ENCODE measurements at regions not wholly inside any gene's neighbourhood (a gene's known extent, or its start where the extent isn't known, plus 50 kb on each side); places are given as distances from the start of the nearest gene placed in this dataset.
"Not testable (repeated sequence)": the region's sequence is repeated elsewhere in the genome, so short reads cannot be mapped to it uniquely, and the experiment has no call there.

DNA sequence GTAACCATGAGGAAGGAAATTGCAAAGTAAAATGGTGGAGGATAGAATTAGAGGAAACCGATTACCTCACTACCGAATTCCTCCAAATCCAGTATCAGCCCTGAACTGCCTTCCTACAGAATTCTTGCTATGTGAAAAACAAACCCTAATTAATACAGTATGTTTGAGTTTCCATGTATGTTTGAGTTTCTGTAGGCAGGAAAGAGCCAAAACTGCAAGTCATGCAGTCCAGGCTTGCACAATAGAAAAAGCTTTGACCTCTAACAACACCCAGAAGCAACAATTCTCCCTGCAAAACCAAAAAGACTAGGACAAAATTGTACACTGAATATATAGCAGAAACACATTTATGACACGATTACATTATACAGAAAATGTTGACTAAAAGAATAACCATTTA lies 614.8 kb downstream of the DIPK2A start:
- H4K20me1 ChIP-seq (ENCODE audit: insufficient read depth, low read length) = no peaks in the 10 kb centered on the region
- peak overlapping the region; percentile 12 for H2AFZ ChIP-seq (ENCODE audit: low read length)
- H3K27ac ChIP-seq (ENCODE audit: low read depth, low read length) = no peak overlapping the region
- H3K36me3 ChIP-seq (ENCODE audit: insufficient read depth, low read length) = no peaks in the 10 kb centered on the region
- DNase-seq (ENCODE audit: insufficient read length, low spot score, missing footprints) = no peak
- H3K79me2 ChIP-seq (ENCODE audit: insufficient read depth, low read length) = no peaks in the 10 kb centered on the region
- H3K4me2 ChIP-seq (ENCODE audit: insufficient read depth, low read length) = no peak overlapping the region
- TF ChIP-seq, protein P1, sequence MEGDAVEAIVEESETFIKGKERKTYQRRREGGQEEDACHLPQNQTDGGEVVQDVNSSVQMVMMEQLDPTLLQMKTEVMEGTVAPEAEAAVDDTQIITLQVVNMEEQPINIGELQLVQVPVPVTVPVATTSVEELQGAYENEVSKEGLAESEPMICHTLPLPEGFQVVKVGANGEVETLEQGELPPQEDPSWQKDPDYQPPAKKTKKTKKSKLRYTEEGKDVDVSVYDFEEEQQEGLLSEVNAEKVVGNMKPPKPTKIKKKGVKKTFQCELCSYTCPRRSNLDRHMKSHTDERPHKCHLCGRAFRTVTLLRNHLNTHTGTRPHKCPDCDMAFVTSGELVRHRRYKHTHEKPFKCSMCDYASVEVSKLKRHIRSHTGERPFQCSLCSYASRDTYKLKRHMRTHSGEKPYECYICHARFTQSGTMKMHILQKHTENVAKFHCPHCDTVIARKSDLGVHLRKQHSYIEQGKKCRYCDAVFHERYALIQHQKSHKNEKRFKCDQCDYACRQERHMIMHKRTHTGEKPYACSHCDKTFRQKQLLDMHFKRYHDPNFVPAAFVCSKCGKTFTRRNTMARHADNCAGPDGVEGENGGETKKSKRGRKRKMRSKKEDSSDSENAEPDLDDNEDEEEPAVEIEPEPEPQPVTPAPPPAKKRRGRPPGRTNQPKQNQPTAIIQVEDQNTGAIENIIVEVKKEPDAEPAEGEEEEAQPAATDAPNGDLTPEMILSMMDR (IDR thresholded peaks at IDR 0.05; ENCODE audit: extremely low read depth, low read depth, low read length) = no peak
- no peaks in the 10 kb centered on the region for H3K27me3 ChIP-seq (ENCODE audit: insufficient read depth, low read length)
- no peak overlapping the region for H3K4me3 ChIP-seq (ENCODE audit: insufficient read depth, low read length)
- H3K4me1 ChIP-seq (ENCODE audit: insufficient read depth, low read length) = no peaks in the 10 kb centered on the region
- no peaks in the 10 kb centered on the region for H3K9me3 ChIP-seq (ENCODE audit: low read depth, low read length)

DNA sequence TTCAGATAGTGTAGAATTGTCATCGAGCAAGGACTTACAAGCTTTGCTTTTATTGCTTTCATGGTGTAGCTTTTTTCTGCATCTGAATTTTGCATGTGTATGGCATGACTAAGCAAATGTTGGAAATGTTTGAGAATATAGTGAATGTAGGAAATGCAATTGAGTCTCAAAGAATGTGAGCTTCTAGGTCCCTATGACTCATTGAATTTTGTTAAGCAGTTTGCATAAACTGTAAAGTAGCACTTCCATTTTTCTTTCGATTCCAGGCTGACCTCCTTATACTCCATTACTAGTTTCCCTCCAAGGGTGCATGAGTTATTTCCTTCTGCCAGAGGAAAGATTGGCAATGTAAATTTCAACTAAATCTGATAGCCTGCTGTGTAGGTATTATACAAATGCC lies 619.2 kb downstream of the DIPK2A start:
- H3K4me2 ChIP-seq (ENCODE audit: insufficient read depth, low read length) = no peak overlapping the region
- H3K4me3 ChIP-seq (ENCODE audit: insufficient read depth, low read length) = no peak overlapping the region
- no peak overlapping the region for H2AFZ ChIP-seq (ENCODE audit: low read length)
- H3K27me3 ChIP-seq (ENCODE audit: insufficient read depth, low read length) = no peaks in the 10 kb centered on the region
- no peaks in the 10 kb centered on the region for H3K36me3 ChIP-seq (ENCODE audit: insufficient read depth, low read length)
- no peaks in the 10 kb centered on the region for H3K4me1 ChIP-seq (ENCODE audit: insufficient read depth, low read length)
- TF ChIP-seq, protein P1 (IDR thresholded peaks at IDR 0.05; ENCODE audit: extremely low read depth, low read depth, low read length) = no peak
- DNase-seq (ENCODE audit: insufficient read length, low spot score, missing footprints) = peak; percentile 6
- H4K20me1 ChIP-seq (ENCODE audit: insufficient read depth, low read length) = no peaks in the 10 kb centered on the region
- H3K79me2 ChIP-seq (ENCODE audit: insufficient read depth, low read length) = no peaks in the 10 kb centered on the region
- no peak overlapping the region for H3K27ac ChIP-seq (ENCODE audit: low read depth, low read length)
- H3K9me3 ChIP-seq (ENCODE audit: low read depth, low read length) = no peaks in the 10 kb centered on the region

DNA sequence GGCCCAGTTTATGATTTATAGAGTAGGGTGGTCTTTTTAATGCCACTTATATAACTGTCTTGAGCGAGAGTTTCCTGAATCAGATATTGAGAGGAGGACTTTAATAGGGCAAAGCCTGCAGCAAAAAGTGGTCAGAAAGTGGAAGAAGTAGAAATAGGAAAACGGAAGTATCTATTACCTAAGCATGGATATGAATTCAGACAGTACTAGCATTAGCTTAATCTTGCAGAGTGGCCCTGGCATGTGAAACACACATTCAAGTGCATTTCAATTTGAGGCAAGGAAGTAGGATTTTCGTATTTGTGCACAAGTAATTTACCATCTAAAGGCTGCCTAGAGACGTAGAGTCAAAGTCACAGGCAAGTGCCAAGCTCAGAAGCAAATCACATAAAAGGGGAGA lies 622.3 kb downstream of the DIPK2A start:
- no peaks in the 10 kb centered on the region for H3K27me3 ChIP-seq (ENCODE audit: insufficient read depth, low read length)
- no peak overlapping the region for H2AFZ ChIP-seq (ENCODE audit: low read length)
- no peaks in the 10 kb centered on the region for H4K20me1 ChIP-seq (ENCODE audit: insufficient read depth, low read length)
- H3K79me2 ChIP-seq (ENCODE audit: insufficient read depth, low read length) = no peaks in the 10 kb centered on the region
- H3K4me1 ChIP-seq (ENCODE audit: insufficient read depth, low read length) = no peaks in the 10 kb centered on the region
- H3K27ac ChIP-seq (ENCODE audit: low read depth, low read length) = no peak overlapping the region
- H3K9me3 ChIP-seq (ENCODE audit: low read depth, low read length) = no peaks in the 10 kb centered on the region
- no peak overlapping the region for H3K4me3 ChIP-seq (ENCODE audit: insufficient read depth, low read length)
- H3K36me3 ChIP-seq (ENCODE audit: insufficient read depth, low read length) = no peaks in the 10 kb centered on the region
- TF ChIP-seq, protein P1 (IDR thresholded peaks at IDR 0.05; ENCODE audit: extremely low read depth, low read depth, low read length) = no peak
- no peak for DNase-seq (ENCODE audit: insufficient read length, low spot score, missing footprints)
- no peak overlapping the region for H3K4me2 ChIP-seq (ENCODE audit: insufficient read depth, low read length)

DNA sequence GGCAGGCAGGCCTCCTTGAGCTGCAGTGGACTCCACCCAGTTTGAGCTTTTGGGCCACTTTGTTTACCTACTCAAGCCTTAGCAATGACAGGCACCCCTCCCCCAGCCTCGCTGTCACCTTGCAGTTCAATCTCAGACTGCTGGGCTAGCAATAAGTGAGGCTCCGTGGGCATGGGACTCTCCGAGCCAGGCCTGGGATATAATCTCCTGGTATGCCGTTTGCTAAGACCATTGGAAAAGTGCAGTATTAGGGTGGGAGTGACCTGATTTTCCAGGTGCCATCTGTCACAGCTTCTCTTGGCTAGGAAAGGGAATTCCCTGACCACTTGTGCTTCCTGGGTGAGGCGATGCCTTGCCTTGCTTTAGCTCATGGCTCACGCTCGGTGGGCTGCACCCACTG lies 648.6 kb downstream of the DIPK2A start:
- not testable (repeated sequence) for H3K4me2 ChIP-seq (ENCODE audit: insufficient read depth, low read length); H3K4me3 ChIP-seq (ENCODE audit: insufficient read depth, low read length); DNase-seq (ENCODE audit: insufficient read length, low spot score, missing footprints); H3K36me3 ChIP-seq (ENCODE audit: insufficient read depth, low read length); H3K9me3 ChIP-seq (ENCODE audit: low read depth, low read length); H3K4me1 ChIP-seq (ENCODE audit: insufficient read depth, low read length); H3K79me2 ChIP-seq (ENCODE audit: insufficient read depth, low read length); H4K20me1 ChIP-seq (ENCODE audit: insufficient read depth, low read length); H3K27ac ChIP-seq (ENCODE audit: low read depth, low read length); H2AFZ ChIP-seq (ENCODE audit: low read length); H3K27me3 ChIP-seq (ENCODE audit: insufficient read depth, low read length)

DNA sequence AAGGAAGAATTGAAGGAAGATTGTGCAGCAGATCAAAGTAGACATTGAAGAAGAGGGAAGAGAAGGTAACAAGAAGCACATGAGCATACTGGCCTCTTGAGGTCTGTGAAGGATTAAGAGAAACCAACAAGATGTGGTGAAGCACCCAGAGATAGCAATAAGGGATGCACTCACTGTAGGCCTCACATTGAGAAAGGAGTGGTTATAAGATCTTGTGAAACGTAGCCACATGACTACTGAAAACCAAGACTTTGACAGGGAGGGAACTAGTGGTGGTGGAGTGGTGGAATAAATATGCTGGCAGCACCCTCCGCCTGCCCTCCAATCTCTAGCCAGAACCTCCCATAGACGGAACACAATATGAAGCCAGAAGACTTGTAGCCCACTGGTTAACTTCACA lies 651.2 kb downstream of the DIPK2A start:
- Histone ChIP-seq H2AFZ (ENCODE audit: low read length) (no peak overlapping the region), H4K20me1 (ENCODE audit: insufficient read depth, low read length) (no peaks in the 10 kb centered on the region), H3K36me3 (ENCODE audit: insufficient read depth, low read length) (no peaks in the 10 kb centered on the region), H3K4me1 (ENCODE audit: insufficient read depth, low read length) (no peaks in the 10 kb centered on the region), H3K27ac (ENCODE audit: low read depth, low read length) (no peak overlapping the region), H3K9me3 (ENCODE audit: low read depth, low read length) (no peaks in the 10 kb centered on the region), H3K4me2 (ENCODE audit: insufficient read depth, low read length) (no peak overlapping the region), H3K4me3 (ENCODE audit: insufficient read depth, low read length) (no peak overlapping the region), H3K27me3 (ENCODE audit: insufficient read depth, low read length) (no peaks in the 10 kb centered on the region), H3K79me2 (ENCODE audit: insufficient read depth, low read length) (no peaks in the 10 kb centered on the region)
- TF ChIP-seq, protein P1 (IDR thresholded peaks at IDR 0.05; ENCODE audit: extremely low read depth, low read depth, low read length) = no peak
- DNase-seq (ENCODE audit: insufficient read length, low spot score, missing footprints) = no peak

All from osteoblast (primary cell).